ENCODE measurements at regions not wholly inside any gene's neighbourhood (a gene's known extent, or its start where the extent isn't known, plus 50 kb on each side); places are given as distances from the start of the nearest gene placed in this dataset.

- TF ChIP-seq POLR2AphosphoS5 (IDR thresholded peaks at IDR 0.05), result no peak
- TF ChIP-seq EP300 (IDR thresholded peaks at IDR 0.05; ENCODE audit: low read depth), result no peak
- TF ChIP-seq CTCF (IDR thresholded peaks at IDR 0.05), result no peak
- TF ChIP-seq POLR2A (IDR thresholded peaks at IDR 0.05), result no peak
- DNase-seq, result no peak
- Histone ChIP-seq H3K9me3 (no peaks in the 10 kb centered on the region), H3K27ac (no peak overlapping the region), H3K4me3 (no peak overlapping the region), H3K4me1 (no peaks in the 10 kb centered on the region), H3K36me3 (no peaks in the 10 kb centered on the region), H3K27me3 (no peaks in the 10 kb centered on the region)
- WGBS, 2 donors (ENCODE audit: low coverage in 1 of 2), result 76% methylated on average over 2 of the region's 2 CpGs; no CpG with 5 or more reads in 1 of the 2 donors
- in situ Hi-C loops (cut with MboI; ENCODE audit: low pct_ligation_motif_present in 1 of 4, low pct_unique_long_range_greater_than_20kb in 1 of 4, low sequenced_read_pairs in 3 of 4) (no loop called here), intact Hi-C loops (cut with DNase I; ENCODE audit: low total_unique reads) (no loop called here)
These were observed 1602.4 kb upstream of the CELF4 start for GRCh38 chr18:39167990-39168389.

- TF ChIP-seq EP300 (IDR thresholded peaks at IDR 0.05; ENCODE audit: low read depth), result no peak
- no peak for TF ChIP-seq POLR2AphosphoS5 (IDR thresholded peaks at IDR 0.05)
- no peak for TF ChIP-seq POLR2A (IDR thresholded peaks at IDR 0.05)
- Histone ChIP-seq H3K27ac (no peak overlapping the region), H3K4me1 (no peaks in the 10 kb centered on the region), H3K27me3 (no peaks in the 10 kb centered on the region), H3K4me3 (no peak overlapping the region), H3K36me3 (no peaks in the 10 kb centered on the region), H3K9me3 (no peaks in the 10 kb centered on the region)
- intact Hi-C loops (cut with DNase I; ENCODE audit: low total_unique reads), result no loop called here
- no peak for DNase-seq
- in situ Hi-C loops (cut with MboI; ENCODE audit: low pct_ligation_motif_present in 1 of 4, low pct_unique_long_range_greater_than_20kb in 1 of 4, low sequenced_read_pairs in 3 of 4), result no loop called here
These were observed 1601.2 kb upstream of the CELF4 start for GRCh38 chr18:39166776-39167175.

GRCh38 chr18:39162013-39162827, 1596.6 kb upstream of the CELF4 start:
- 80 to 83% methylated on average over 7 to 11 of the region's 11 CpGs for WGBS, 2 donors (ENCODE audit: low coverage in 1 of 2)

GRCh38 chr18:39149211-39149806, 1583.7 kb upstream of the CELF4 start:
- H3K4me3 ChIP-seq, result no peak overlapping the region
- no peaks in the 10 kb centered on the region for H3K4me1 ChIP-seq
- WGBS, 2 donors (ENCODE audit: low coverage in 1 of 2), result 62 to 68% methylated on average over 3 of the region's 3 CpGs
- H3K36me3 ChIP-seq, result no peaks in the 10 kb centered on the region
- intact Hi-C loops (cut with DNase I; ENCODE audit: low total_unique reads) (no loop called here), in situ Hi-C loops (cut with MboI; ENCODE audit: low pct_ligation_motif_present in 1 of 4, low pct_unique_long_range_greater_than_20kb in 1 of 4, low sequenced_read_pairs in 3 of 4) (no loop called here)
- no peak overlapping the region for H3K27ac ChIP-seq
- no peak for DNase-seq
- TF ChIP-seq POLR2AphosphoS5 (IDR thresholded peaks at IDR 0.05) (no peak), CTCF (IDR thresholded peaks at IDR 0.05) (no peak), POLR2A (IDR thresholded peaks at IDR 0.05) (no peak), EP300 (IDR thresholded peaks at IDR 0.05; ENCODE audit: low read depth) (no peak)
- peaks cover 7 to 9% of the 10 kb centered on the region in 2 donors for H3K9me3 ChIP-seq
- no peaks in the 10 kb centered on the region for H3K27me3 ChIP-seq

More at GRCh38 chr18:39162013-39162827, 1596.6 kb upstream of the CELF4 start:
- no peak for TF ChIP-seq CTCF (IDR thresholded peaks at IDR 0.05)
- no peak for TF ChIP-seq POLR2AphosphoS5 (IDR thresholded peaks at IDR 0.05)
- TF ChIP-seq EP300 (IDR thresholded peaks at IDR 0.05; ENCODE audit: low read depth), result no peak
- TF ChIP-seq POLR2A (IDR thresholded peaks at IDR 0.05), result no peak
- Histone ChIP-seq H3K9me3 (no peaks in the 10 kb centered on the region), H3K36me3 (no peaks in the 10 kb centered on the region), H3K27ac (no peak overlapping the region), H3K27me3 (no peaks in the 10 kb centered on the region), H3K4me1 (no peaks in the 10 kb centered on the region), H3K4me3 (no peak overlapping the region)
- intact Hi-C loops (cut with DNase I; ENCODE audit: low total_unique reads) (no loop called here), in situ Hi-C loops (cut with MboI; ENCODE audit: low pct_ligation_motif_present in 1 of 4, low pct_unique_long_range_greater_than_20kb in 1 of 4, low sequenced_read_pairs in 3 of 4) (no loop called here)
- DNase-seq, result no peak
